GM12865 (cell line): ENCODE measurements at regions not wholly inside any gene's neighbourhood (a gene's known extent, or its start where the extent isn't known, plus 50 kb on each side); places are given as distances from the start of the nearest gene placed in this dataset.
"Not testable (repeated sequence)": the region's sequence is repeated elsewhere in the genome, so short reads cannot be mapped to it uniquely, and the experiment has no call there.

ENCODE experiments used
- DNase-seq: peaks from one replicate; pipeline ENCODE4 v3.0.0; 2010; ENCODE audit warnings: low read depth
- H3K4me3 ChIP-seq: 2 replicates; pipeline ENCODE4 v1.5.1; 2011; ENCODE audit warnings: mild to moderate bottlenecking, low read depth, low read length, control low read depth
- TF ChIP-seq, protein P1 (sequence below): IDR thresholded peaks from 2 replicates; pipeline ENCODE4 v1.5.1; 2011; ENCODE audit warnings: low read length, control low read depth, low read depth, inconsistent platforms; ENCODE audit not compliant: insufficient read depth; ENCODE audit errors: missing control alignments

DNA sequence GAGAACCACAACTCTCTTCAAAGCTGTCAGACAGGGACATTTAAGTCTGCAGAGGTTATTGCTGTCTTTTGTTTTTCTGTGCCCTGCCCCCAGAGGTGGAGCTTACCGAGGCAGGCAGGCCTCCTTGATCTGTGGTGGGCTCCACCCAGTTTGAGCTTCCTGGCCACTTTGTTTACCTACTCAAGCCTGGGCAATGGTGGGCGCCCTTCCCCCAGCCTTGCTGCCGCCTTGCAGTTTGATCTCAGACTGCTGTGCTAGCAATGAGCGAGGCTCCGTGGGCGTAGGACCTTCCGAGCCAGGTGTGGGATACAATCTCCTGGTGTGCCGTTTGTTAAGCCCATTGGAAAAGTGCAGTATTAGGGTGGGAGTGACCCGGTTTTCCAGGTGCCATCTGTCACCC lies 822.1 kb downstream of the KCNMA1 start:
- DNase-seq, H3K4me3 ChIP-seq: not testable (repeated sequence)

DNA sequence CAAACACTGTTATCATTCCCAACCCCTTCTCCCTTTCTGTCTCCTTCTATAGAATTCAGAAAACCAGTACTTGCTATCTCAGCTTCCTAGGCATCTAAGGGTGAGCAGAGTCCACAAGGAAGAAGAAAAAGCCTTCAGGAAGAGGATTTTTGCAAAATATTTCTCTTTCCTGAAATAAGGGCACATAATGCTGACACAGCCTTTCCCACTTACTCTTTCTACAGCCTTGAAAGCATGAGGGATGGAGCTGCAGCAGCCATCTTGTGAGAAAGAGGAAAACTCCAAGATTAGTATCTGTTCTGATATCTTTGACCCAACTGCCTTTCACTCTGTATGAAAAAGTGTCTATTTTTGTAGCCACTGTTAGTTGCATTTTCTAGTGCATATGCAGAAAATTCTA lies 826.2 kb downstream of the KCNMA1 start:
- H3K4me3 ChIP-seq = no peak overlapping the region
- DNase-seq = no peak
- TF ChIP-seq, protein P1, sequence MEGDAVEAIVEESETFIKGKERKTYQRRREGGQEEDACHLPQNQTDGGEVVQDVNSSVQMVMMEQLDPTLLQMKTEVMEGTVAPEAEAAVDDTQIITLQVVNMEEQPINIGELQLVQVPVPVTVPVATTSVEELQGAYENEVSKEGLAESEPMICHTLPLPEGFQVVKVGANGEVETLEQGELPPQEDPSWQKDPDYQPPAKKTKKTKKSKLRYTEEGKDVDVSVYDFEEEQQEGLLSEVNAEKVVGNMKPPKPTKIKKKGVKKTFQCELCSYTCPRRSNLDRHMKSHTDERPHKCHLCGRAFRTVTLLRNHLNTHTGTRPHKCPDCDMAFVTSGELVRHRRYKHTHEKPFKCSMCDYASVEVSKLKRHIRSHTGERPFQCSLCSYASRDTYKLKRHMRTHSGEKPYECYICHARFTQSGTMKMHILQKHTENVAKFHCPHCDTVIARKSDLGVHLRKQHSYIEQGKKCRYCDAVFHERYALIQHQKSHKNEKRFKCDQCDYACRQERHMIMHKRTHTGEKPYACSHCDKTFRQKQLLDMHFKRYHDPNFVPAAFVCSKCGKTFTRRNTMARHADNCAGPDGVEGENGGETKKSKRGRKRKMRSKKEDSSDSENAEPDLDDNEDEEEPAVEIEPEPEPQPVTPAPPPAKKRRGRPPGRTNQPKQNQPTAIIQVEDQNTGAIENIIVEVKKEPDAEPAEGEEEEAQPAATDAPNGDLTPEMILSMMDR = no peak

- no peak overlapping the region for H3K4me3 ChIP-seq
- DNase-seq = no peak
- TF ChIP-seq, protein P1 = no peak
Observed at GRCh38 chr10:76788452-76788811, 849.2 kb downstream of the KCNMA1 start.

- H3K4me3 ChIP-seq = no peak overlapping the region
- DNase-seq = no peak
- TF ChIP-seq, protein P1 = no peak
Observed at GRCh38 chr10:76787746-76788451, 849.7 kb downstream of the KCNMA1 start.

DNA sequence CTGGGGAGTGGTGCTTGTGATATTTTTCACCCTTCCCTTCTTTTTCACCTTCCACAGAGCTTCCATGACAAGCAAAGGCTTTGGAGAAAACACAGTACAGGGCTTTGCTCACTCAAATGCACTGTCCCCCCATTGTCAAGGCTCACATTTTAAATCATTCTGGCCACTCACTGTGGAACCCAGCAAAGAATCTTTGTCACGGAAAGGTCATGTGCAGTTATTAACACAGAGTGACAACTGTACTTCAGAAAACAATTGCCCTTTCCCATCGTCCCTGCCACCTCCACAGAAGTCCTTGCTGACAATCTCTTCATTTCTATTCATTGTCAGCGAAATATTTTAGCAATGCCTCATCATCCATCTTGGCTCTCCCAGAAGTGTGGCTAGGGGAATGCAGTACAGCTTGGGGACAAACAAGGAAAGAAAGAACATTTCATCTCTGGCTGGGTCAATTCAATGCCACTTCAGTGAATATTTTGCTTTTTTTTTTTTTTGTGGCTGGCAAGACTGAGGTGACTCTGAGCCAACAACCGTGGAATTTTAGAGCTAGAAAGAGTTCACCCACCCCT lies 851.0 kb downstream of the KCNMA1 start:
- TF ChIP-seq, protein P1 = no peak
- H3K4me3 ChIP-seq = no peak overlapping the region
- no peak for DNase-seq

DNA sequence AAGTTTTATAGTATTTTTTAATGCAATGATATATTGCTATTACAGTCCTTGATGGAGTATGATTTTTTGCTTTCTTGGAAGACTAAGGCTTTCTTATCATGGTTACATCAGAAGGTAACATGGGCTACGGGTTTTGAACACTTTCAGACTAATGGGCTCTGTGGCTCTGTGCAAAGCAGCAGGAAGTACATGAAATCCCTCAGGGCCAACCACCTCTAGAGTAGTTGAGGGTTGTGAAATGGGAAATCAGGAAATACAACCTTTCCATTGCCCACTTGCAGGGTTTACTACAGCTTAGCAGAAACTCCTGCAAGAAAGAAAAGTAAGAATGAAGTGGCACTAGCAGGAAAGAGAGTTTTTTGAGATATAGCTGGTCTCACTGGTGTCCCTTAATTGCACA lies 853.5 kb downstream of the KCNMA1 start:
- no peak overlapping the region for H3K4me3 ChIP-seq
- DNase-seq = no peak
- TF ChIP-seq, protein P1 = no peak

DNA sequence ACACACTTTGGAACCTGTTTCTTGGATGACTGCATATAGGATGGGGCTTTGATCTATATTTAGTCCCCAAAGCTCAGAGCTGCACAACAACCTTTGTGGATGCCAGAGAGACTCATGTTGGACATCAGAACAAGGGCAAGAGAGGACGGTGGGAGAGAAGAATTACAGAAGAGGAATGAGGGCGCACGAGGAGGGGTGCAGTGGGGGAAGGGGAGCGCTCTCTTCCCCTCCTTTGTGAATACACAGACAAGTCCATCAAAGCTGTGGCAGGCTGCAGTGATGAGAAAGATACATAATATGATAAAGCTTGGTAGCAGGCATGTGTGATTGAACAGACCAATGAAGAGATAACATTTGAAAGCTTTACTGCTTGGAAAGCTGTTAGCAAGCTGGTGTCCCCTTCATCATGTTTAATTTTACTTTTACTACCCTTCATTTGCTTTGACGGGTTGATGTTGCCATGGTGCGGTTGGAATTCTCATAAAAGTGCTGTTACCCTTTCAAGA lies 857.8 kb downstream of the KCNMA1 start:
- TF ChIP-seq, protein P1 = no peak
- no peak for DNase-seq
- H3K4me3 ChIP-seq = no peak overlapping the region
